Medulla oblongata (tissue), 1 donor: ENCODE measurements at regions not wholly inside any gene's neighbourhood (a gene's known extent, or its start where the extent isn't known, plus 50 kb on each side); places are given as distances from the start of the nearest gene placed in this dataset.
"Not testable (repeated sequence)": the region's sequence is repeated elsewhere in the genome, so short reads cannot be mapped to it uniquely, and the experiment has no call there.

Experiments used
- DNase-seq: peaks from one replicate; pipeline ENCODE4 v3.0.0-alpha.2; 2015; ENCODE audit errors: extremely low spot score

DNA sequence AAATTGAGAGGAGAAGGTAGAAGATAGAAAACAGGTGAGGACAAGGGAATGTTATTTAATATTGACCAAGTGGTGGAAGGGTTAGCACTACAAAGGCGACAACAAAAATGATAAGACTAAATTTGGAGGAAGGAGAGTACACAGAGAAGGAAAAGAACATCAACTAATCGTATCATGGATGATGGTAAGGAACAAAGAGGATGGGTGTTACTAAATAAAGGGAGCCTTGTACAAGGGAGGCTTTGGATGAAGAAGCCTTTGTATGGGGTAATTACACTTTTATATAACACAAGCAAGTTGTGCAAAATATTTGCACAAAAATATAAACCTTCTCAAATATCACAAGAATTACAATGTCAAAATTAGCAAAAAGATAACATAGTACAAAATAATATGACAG lies 125.7 kb downstream of the ZNF608 start:
- peak; percentile 55 for DNase-seq

DNA sequence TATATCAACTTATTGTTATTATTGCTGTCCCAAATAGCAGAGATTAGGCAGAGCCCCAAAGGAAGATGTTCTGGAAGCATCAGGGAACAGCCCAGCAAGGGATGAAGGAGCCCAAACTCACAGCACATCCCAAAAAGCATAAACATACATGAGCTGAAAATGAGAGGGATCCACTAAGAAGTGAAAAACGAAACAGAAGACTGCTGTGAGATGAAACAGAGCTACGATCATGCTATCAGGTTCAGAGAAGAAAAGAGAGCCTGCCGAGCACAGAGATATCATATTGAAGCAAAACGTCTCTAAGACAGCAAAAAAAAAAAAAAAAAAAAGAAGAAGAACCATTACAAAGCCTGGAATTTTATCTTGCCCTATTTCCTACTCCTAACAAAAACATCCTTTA lies 127.3 kb downstream of the ZNF608 start:
- no peak for DNase-seq

GRCh38 chr5:124617787-124618186 lies 128.7 kb downstream of the ZNF608 start:
- no peak for DNase-seq

DNA sequence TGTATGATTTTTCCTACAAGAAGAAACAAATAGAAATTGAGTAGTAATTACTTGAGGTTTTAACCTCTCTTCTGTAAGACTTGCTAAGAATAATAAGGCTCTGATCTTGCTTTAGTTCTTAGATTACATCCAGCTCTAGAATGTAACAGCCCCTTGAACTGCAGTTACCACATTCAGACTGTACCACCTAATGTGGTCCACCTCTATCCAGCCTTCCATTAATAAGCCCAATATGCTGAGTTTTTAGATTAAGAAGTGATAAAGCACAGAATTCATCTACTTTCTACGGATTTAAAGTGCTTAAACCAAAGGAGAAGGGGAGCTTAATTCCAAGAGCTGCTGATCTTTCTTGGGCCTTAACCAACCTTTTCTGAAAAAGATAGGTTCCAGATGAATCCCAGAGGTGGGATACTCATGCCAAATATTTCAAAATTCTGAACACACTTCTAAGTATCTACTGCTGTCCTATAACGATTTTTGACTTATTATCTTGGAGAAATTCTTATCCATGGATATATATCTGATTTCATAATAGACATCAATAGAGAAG lies 131.5 kb downstream of the ZNF608 start:
- no peak for DNase-seq

DNA sequence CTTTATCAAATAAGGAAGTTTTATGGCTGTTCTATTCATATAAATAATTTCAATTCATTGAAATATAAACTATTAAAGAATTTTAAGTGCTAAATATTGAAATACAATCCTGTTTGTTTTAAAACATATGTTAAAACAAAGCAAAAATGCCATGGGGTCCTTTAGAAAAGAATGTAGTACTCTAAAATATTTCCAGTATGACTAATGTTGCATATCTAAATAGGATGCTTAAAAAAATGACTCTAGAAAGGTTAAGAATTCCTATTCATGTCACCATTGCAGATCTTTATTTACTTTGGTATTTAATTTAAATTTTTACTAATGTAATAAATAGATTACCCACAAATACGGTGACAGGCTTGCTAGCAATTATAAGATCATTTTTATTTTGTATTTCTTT lies 132.3 kb downstream of the ZNF608 start:
- DNase-seq, result no peak

DNA sequence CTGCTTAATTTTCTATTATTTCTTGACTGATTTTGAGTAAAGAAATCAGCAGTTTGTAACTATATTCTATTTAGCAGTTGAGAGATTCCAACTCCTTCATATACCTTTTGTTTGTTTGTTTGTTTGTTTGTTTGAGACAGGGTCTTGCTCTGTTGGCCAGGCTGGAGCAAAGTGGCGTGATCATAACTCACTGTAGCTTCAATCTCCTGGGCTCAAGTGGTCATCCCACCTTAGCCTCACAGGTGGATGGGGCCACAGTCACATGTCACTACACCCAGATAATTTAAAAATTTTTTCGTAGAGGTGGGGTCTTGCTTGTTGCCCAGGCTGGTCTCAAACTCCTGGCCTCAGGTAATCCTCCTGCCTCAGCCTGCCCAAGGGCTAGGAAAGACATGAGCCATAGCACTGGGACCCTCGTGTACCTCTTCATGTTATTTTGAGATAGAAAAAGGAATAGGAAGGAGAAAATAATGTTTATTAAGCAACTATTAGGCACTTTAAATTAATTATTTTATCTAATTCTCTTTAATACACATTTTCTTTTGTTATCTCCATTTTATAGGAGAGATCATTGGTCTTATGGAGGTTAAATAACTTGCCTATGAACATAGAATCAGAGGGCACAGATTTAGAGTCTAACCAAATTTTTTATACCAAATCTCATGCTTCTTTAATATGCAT lies 133.0 kb downstream of the ZNF608 start:
- no peak for DNase-seq

DNA sequence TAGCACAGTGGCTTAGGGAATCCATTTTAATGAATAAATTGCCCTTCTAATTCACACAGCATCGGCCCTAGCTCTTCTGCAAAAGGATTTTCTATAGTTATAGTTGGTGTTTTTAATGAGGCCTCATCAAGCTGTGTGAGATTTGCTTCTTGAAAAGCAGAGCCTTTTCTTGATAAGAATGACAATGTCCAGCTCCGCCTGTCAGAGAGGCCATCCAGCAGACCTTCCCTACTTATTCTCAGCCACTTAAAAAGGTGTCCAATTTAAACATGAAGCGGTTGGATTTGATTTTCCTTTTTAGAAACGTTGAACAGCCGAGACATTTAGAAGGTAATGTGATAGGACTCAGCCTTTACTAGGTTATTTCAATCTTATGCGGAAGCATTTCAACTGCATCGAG lies 134.4 kb downstream of the ZNF608 start:
- DNase-seq, result no peak

DNA sequence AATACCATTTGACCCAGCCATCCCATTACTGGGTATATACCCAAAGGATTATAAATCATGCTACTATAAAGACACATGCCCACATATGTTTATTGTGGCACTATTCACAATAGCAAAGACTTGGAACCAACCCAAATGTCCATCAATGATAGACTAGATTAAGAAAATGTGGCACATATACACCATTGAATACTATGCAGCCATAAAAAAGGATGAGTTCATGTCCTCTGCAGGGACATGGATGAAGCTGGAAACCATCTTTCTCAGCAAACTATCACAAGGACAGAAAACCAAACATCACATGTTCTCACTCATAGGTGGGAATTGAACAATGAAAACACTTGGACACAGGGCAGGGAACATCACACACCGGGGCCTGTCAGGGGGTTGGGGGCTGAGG lies 135.2 kb downstream of the ZNF608 start:
- DNase-seq, result not testable (repeated sequence)

- not testable (repeated sequence) for DNase-seq
Observed at GRCh38 chr5:124609685-124610084, 136.8 kb downstream of the ZNF608 start.

DNA sequence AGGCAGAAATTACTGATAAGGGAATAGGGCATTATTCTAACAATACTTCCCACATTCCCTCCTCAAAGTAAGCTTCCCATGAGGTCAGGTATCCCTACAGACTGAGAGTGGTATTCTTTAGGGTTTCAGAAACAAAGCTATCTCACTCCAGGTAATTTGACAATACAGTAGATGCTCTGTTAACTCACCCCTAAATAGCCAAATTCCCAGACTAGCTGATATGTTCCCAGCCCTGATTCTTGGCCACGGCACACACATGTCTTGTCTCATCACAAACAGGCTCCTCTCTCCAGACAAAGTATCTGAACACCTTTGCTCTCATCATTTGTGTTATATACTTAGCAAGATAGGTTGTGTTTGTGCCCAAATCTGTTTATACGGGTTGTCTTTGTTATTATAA lies 139.9 kb downstream of the ZNF608 start:
- no peak for DNase-seq

DNA sequence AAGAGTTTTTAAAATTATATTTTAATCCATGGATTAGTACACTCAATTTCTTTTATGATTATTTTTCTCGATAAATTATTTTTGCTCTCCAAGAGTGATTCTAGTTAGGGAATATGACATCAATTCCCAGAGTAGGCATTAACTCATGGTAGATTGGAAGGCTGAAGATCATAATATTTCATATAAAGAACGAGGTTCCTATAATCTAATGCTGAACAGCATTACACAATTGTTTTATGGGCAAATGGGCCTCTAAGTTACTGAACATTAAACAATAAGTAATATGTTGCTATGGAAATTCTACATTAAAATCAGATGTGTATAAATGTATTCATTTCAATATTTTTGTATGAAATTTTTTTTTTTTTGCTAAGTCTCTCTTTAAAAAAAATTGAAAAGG lies 140.3 kb downstream of the ZNF608 start:
- DNase-seq, result no peak

DNA sequence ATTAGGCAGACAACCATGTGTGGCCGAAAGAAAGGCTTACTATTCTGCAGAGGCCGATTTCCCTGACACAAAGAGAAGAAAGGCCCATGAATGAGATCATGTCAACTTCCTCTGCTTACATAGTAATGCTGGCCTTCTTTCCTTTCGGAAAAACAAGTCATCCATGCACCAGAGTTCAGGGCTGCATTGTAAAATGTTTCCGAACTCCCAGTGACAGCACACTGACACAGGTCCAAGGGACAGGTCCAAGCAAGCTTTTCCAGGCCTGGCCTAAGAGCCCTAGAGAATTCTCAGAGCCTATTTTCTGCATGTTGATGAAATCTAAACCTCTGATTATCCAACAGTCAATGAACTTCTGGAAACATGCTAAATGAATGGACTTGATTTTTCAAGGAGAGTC lies 140.9 kb downstream of the ZNF608 start:
- peak; percentile 79 for DNase-seq

DNA sequence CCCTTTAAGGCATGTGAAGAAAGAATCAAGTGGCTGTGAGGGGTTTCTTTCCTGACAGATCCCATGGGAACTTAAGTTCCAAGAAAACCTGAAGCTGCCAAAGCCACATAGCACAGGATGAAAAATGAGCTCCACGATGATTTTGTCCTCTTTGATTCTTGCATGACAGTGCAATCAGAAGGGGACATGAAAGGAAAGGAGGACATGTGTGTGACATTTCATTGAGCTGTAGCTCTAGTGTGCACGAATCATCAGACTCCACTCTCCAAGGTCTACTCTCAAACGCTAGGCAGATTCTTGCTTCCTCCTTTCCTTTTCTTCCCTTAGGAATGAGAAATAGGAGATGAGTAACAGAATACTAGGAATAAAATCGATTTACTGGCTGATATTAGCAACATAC lies 142.0 kb downstream of the ZNF608 start:
- DNase-seq, result no peak

- DNase-seq, result no peak
Observed at GRCh38 chr5:124602925-124603650, 143.4 kb downstream of the ZNF608 start.

DNA sequence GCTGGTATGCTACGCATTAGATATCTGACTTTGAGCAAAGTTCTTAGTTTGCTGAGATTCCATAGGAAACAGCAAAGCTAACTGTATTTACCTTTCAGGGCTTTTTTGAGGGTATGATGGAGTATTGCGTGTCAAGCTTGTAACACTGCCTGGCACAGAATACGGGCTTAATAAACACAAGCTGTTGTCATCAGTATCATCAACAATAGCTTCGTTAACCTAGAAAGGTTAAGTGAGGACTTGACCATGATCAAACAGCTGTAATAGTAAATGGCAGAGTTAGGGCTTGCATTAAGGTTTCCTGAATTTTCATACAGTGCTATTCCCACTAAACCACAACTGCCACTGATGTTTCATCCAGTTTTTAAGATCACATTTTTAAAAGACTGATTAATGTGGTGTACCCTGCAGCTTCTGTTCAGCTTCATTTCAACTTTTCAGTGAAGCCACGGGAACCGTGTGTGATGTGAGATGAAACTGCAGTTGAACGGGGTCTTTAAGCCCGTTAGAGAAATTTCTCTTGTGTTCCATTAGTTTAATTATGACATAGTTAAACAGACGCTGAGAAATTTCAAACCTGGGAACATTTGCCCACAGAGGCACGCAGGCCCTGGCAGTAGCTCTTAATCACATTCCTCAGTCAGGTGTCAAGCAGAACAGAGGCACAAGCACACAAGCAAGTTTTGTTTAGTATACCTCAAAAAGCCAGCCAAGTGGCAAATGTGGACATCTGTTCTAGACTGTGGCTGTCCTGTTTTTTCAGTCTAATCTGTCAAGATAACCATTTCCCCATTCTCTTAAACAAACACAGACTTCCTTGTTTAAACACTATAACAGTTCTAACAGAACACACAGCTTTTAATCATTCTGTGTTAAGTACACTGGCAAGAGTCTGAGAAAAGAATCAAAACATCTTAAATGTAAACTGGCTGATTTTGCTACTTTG lies 147.1 kb downstream of the ZNF608 start:
- peak; percentile 74 for DNase-seq

- no peak for DNase-seq
Observed at GRCh38 chr5:124596595-124597421, 149.6 kb downstream of the ZNF608 start.

DNA sequence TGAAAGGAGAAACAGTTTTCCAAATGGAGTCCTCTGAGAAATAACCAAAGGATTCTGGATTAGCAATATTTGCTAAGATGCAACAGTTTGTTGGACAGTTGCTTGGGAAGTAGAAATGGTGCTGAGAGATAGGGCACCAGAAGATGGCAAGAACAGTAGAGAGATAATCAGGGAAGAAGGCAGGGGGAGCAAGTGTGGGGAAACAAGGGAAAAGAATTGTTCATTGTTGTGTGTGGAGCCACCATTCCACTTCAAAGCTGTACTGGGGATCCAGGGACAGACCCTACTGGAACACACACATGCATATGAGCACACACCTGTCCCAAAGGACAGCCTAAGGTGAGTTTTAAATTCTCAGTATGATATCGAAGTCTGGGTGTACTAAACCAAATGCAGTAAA lies 152.5 kb downstream of the ZNF608 start:
- DNase-seq, result no peak

DNA sequence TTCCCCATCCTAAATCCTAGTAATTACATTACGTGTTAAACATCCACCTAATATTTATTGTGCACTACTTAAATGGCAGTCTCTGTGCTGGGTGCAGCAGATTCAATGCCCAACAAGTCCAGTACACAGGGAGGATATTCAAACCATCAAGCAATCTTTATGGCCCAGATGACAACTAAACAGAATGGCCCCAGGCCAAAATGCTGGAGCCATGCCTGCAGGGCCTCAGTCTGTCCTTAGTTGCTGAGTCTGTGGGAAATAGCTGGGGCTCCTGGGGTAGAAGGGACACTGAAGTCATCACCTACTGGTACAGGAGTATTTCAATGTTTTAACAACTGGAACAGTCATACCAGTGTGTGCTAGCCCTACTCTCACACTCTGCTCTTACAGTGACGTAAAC lies 153.5 kb downstream of the ZNF608 start:
- DNase-seq, result no peak

DNA sequence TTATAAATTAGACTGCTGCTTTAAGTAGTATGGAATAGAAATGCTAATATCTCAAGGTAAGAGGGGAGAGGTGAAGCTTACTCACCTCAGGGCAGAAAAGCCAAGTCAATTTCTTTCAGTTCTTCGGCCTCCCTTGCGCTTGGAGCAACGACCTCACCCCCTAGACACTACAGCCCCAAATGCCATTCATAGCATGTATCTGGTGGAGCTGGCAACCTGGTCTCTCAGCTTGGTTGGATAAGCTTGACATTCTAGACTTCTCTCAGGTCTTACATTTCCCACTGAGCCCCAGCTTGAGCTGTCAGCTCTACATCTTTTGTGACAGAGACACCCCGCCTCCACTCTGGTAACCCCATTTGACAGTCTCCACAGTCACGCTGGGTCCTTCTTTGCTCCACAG lies 154.9 kb downstream of the ZNF608 start:
- DNase-seq, result no peak

- no peak for DNase-seq
Observed at GRCh38 chr5:124590686-124591085, 155.8 kb downstream of the ZNF608 start.

- DNase-seq, result no peak
Observed at GRCh38 chr5:124587280-124587679, 159.2 kb downstream of the ZNF608 start.
